AG04450 (cell line): ENCODE measurements at regions not wholly inside any gene's neighbourhood (a gene's known extent, or its start where the extent isn't known, plus 50 kb on each side); places are given as distances from the start of the nearest gene placed in this dataset.

Experiments
- CTCF ChIA-PET: fragments of 300-600, 350-600 bp; formaldehyde crosslinking; extraction: SDS; loops from one replicate; lab custom pipeline; 2022; ENCODE audit warnings: antibody characterized with exemption, inconsistent platforms; lab: Charles Lee
- POLR2A ChIA-PET: fragments of 350-600 bp; formaldehyde crosslinking; extraction: SDS; loops from one replicate; lab custom pipeline; 2021; ENCODE audit warnings: antibody characterized with exemption, inconsistent platforms; lab: Yijun Ruan, JAX
- DNase-seq: peaks from one replicate; pipeline ENCODE4 v3.0.0-alpha.2; 2011; ENCODE audit warnings: low read depth, low spot score
- H3K27ac ChIP-seq: one replicate; pipeline ENCODE4 v1.5.1; 2012; ENCODE audit warnings: low read depth, low read length, control low read depth
- H3K27me3 ChIP-seq: one replicate; pipeline ENCODE4 v1.6.0; 2012; ENCODE audit warnings: low read length; ENCODE audit not compliant: control insufficient read depth, insufficient read depth
- H3K4me3 ChIP-seq: 2 replicates; pipeline ENCODE4 v1.5.1; 2011; ENCODE audit warnings: mild to moderate bottlenecking, low read depth, low read length, control low read depth
- H3K9me3 ChIP-seq: 2 replicates; pipeline ENCODE4 v1.5.1; 2012; ENCODE audit warnings: low read length; ENCODE audit not compliant: control insufficient read depth, insufficient read depth
- TF ChIP-seq, protein P1 (sequence below): IDR thresholded peaks from 2 replicates; pipeline ENCODE4 v1.5.1; 2011; ENCODE audit warnings: low read depth, low read length, control low read depth, inconsistent platforms

GRCh38 chr3:176087066-176087697, 1110.1 kb downstream of the TBL1XR1 start:
- DNase-seq: no peak
- no peaks in the 10 kb centered on the region for H3K27me3 ChIP-seq
- TF ChIP-seq, protein P1, sequence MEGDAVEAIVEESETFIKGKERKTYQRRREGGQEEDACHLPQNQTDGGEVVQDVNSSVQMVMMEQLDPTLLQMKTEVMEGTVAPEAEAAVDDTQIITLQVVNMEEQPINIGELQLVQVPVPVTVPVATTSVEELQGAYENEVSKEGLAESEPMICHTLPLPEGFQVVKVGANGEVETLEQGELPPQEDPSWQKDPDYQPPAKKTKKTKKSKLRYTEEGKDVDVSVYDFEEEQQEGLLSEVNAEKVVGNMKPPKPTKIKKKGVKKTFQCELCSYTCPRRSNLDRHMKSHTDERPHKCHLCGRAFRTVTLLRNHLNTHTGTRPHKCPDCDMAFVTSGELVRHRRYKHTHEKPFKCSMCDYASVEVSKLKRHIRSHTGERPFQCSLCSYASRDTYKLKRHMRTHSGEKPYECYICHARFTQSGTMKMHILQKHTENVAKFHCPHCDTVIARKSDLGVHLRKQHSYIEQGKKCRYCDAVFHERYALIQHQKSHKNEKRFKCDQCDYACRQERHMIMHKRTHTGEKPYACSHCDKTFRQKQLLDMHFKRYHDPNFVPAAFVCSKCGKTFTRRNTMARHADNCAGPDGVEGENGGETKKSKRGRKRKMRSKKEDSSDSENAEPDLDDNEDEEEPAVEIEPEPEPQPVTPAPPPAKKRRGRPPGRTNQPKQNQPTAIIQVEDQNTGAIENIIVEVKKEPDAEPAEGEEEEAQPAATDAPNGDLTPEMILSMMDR: no peak
- CTCF ChIA-PET: no interaction called here
- H3K4me3 ChIP-seq: no peak overlapping the region
- no peaks in the 10 kb centered on the region for H3K9me3 ChIP-seq
- H3K27ac ChIP-seq: no peak overlapping the region
- POLR2A ChIA-PET: no interaction called here

DNA sequence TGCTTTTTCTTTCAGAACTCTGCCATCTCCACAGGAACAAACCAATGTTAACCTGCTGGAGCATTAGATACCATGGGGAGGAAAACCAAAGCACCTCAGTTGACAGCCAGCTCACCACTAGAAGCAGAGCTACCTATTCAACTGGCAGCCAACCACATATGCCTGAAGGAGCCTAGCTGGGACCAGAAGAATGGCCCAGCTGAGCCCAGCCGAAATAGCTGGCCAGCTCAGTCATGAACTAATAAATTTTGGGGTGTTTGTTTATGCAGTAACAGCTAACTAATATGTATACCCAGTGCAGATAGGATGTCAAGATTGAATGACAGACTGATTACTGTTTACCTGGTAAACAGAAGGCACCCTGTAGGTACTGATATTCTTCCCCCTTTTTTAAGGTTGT, 1117.5 kb downstream of the TBL1XR1 start:
- H3K4me3 ChIP-seq: no peak overlapping the region
- TF ChIP-seq, protein P1: no peak
- no peak overlapping the region for H3K27ac ChIP-seq
- H3K27me3 ChIP-seq: no peaks in the 10 kb centered on the region
- POLR2A ChIA-PET: no interaction called here
- H3K9me3 ChIP-seq: no peaks in the 10 kb centered on the region
- CTCF ChIA-PET: no interaction called here
- no peak for DNase-seq

DNA sequence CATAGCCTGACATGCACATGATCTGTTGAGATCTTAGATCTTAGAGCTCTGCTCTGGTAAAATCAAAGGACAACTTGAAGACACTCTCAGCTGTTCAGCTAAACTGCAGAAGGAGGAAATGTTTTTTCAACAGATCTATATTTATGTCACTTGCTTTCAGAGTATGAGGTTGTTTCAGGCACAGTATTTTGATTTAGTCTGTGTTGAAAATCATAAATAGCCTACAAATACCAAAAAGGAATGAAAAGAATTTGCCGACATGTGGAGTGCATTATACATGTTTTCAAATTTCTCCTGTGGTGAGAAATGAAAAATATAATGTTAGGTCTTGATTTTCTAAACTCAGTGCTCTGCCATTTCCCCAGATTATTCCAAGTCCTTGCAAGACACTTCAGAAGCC, 1118.4 kb downstream of the TBL1XR1 start:
- CTCF ChIA-PET: no interaction called here

GRCh38 chr3:176075491-176075890, 1121.8 kb downstream of the TBL1XR1 start:
- Histone ChIP-seq H3K9me3 (no peaks in the 10 kb centered on the region), H3K27ac (no peak overlapping the region), H3K4me3 (no peak overlapping the region), H3K27me3 (no peaks in the 10 kb centered on the region)
- POLR2A ChIA-PET: no interaction called here
- CTCF ChIA-PET: no interaction called here
- TF ChIP-seq, protein P1: no peak
- no peak for DNase-seq

More for the DNA sequence above, 1118.4 kb downstream of the TBL1XR1 start:
- DNase-seq: no peak
- H3K27ac ChIP-seq: no peak overlapping the region
- no peak overlapping the region for H3K4me3 ChIP-seq
- no peaks in the 10 kb centered on the region for H3K9me3 ChIP-seq
- no peaks in the 10 kb centered on the region for H3K27me3 ChIP-seq
- TF ChIP-seq, protein P1: no peak
- POLR2A ChIA-PET: no interaction called here

DNA sequence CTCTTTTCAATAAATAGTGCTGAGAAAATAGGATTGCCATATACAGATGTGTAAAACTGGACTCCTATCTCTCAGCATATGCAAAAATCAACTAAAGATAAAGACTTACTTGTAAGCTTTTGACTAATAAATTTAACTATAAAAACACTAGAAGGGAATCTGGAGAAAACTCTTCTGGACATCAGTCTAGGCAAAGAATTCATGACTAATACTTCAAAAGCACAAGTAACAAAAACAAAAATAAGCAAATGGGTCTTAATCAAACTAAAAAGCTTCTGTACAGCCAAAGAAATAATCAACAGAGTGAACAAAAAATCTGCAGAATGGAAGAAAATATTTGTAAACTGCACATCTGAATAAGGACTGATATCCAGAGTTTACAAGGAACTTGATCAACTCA, 1122.2 kb downstream of the TBL1XR1 start:
- Histone ChIP-seq H3K9me3 (no peaks in the 10 kb centered on the region), H3K27me3 (no peaks in the 10 kb centered on the region), H3K27ac (no peak overlapping the region), H3K4me3 (no peak overlapping the region)
- TF ChIP-seq, protein P1: no peak
- no peak for DNase-seq
- CTCF ChIA-PET: no interaction called here
- POLR2A ChIA-PET: no interaction called here
